ENCODE measurements at regions not wholly inside any gene's neighbourhood (a gene's known extent, or its start where the extent isn't known, plus 50 kb on each side); places are given as distances from the start of the nearest gene placed in this dataset.

GRCh38 chr5:106171132-106171531 lies 1499.6 kb downstream of the EFNA5 start:
- DNase-seq, result no peak

GRCh38 chr5:106167766-106168165 lies 1503.0 kb downstream of the EFNA5 start:
- DNase-seq, result no peak

- no peak for DNase-seq
These were observed 1507.5 kb downstream of the EFNA5 start for GRCh38 chr5:106163233-106163632.

GRCh38 chr5:106159616-106160015 lies 1511.1 kb downstream of the EFNA5 start:
- peak; percentile 20 for DNase-seq

GRCh38 chr5:106154280-106154716 lies 1516.4 kb downstream of the EFNA5 start:
- DNase-seq, result no peak

GRCh38 chr5:106152569-106152968 lies 1518.2 kb downstream of the EFNA5 start:
- DNase-seq, result no peak

GRCh38 chr5:106142116-106142515 lies 1528.6 kb downstream of the EFNA5 start:
- no peak for DNase-seq

- DNase-seq, result no peak
These were observed 1530.6 kb downstream of the EFNA5 start for GRCh38 chr5:106140101-106140500.

GRCh38 chr5:106136061-106136460 lies 1534.7 kb downstream of the EFNA5 start:
- DNase-seq, result no peak

GRCh38 chr5:106135473-106135872 lies 1535.3 kb downstream of the EFNA5 start:
- DNase-seq, result no peak

- no peak for DNase-seq
These were observed 1536.2 kb downstream of the EFNA5 start for GRCh38 chr5:106134549-106134948.

GRCh38 chr5:106127985-106128384 lies 1542.8 kb downstream of the EFNA5 start:
- no peak for DNase-seq

- no peak for DNase-seq
These were observed 1543.4 kb downstream of the EFNA5 start for GRCh38 chr5:106127341-106127781.

- DNase-seq, result no peak
These were observed 1548.6 kb downstream of the EFNA5 start for GRCh38 chr5:106121972-106122605.

- no peak for DNase-seq
These were observed 1554.1 kb downstream of the EFNA5 start for GRCh38 chr5:106116682-106117081.

GRCh38 chr5:106113922-106114321 lies 1556.8 kb downstream of the EFNA5 start:
- no peak for DNase-seq

GRCh38 chr5:106106384-106106783 lies 1564.4 kb downstream of the EFNA5 start:
- DNase-seq, result no peak

- no peak for DNase-seq
These were observed 1573.4 kb downstream of the EFNA5 start for GRCh38 chr5:106097340-106097739.

GRCh38 chr5:106094839-106095238 lies 1575.9 kb downstream of the EFNA5 start:
- no peak for DNase-seq

- DNase-seq, result peak; percentile 70
These were observed 1576.5 kb downstream of the EFNA5 start for GRCh38 chr5:106094204-106094607.

GRCh38 chr5:106093134-106093533 lies 1577.6 kb downstream of the EFNA5 start:
- no peak for DNase-seq

- DNase-seq, result no peak
These were observed 1578.3 kb downstream of the EFNA5 start for GRCh38 chr5:106092455-106092854.

GRCh38 chr5:106089073-106089472 lies 1581.7 kb downstream of the EFNA5 start:
- no peak for DNase-seq

GRCh38 chr5:106088462-106088861 lies 1582.3 kb downstream of the EFNA5 start:
- DNase-seq, result no peak

- no peak for DNase-seq
These were observed 1584.4 kb downstream of the EFNA5 start for GRCh38 chr5:106086352-106086751.

Data from eye (tissue), 1 donor.